Head of caudate nucleus (tissue), 42 donors: ENCODE measurements at regions not wholly inside any gene's neighbourhood (a gene's known extent, or its start where the extent isn't known, plus 50 kb on each side); places are given as distances from the start of the nearest gene placed in this dataset.

Experiments used
- DNase-seq, 42 donors: peaks; one replicate each; pipeline versions ENCODE4 v3.0.0 to v3.0.0-alpha.2; 2020 to 2021; ENCODE audit warnings: mixed read lengths in 7 of 42
- intact Hi-C: fragments of 100-400 bp; cut with DNase I; formaldehyde crosslinking; loops from one replicate; pipeline ENCODE4 v1.15.0; 2022

GRCh38 chr15:70440416-70441138, 322.8 kb downstream of the UACA start:
- intact Hi-C loops, result no loop called here
- DNase-seq, result no peak

DNA sequence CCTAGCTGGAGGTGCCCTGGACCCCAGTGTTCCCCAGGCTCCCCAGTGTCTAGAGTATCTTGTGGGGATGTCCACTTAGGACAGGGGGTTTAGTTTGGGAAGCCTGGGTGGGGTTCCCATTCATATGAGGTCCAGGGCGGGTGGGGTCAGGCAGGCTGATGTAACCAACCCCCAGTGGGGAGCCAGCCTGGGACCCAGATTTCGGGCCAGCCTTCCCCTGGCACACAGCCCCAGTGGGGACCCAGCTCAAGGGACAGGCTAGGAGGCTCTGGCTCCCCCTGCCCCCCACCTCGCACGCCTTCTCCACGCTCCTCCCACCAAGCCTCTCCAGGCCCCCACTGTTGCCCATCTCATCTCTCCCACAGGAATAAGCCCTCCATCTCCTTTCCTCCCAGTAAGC, 323.5 kb downstream of the UACA start:
- no peak for DNase-seq
- intact Hi-C loops, result no loop called here

- DNase-seq, result no peak
- intact Hi-C loops, result no loop called here
These were observed 324.0 kb downstream of the UACA start for GRCh38 chr15:70439304-70439877.

DNA sequence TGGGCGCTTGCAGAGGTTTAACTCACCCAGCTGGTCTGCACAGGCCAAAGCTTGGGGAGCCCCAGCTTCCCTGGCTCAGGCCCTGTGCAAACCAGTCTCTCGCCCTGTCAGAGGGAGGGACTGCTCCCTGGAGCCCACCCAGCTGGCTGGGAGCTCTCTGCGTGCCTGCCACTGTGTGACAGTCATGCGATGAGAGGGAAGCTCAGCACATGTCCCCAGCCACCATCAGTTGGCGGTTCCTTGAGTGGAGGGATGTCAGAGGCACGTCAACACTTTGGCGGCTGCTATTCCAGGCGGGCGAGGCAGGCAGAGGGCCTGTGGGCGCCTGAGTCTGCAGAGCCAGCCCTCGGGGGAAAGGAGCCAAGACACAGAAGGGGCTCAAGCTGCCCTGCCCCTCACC, 324.6 kb downstream of the UACA start:
- intact Hi-C loops, result no loop called here
- no peak for DNase-seq

DNA sequence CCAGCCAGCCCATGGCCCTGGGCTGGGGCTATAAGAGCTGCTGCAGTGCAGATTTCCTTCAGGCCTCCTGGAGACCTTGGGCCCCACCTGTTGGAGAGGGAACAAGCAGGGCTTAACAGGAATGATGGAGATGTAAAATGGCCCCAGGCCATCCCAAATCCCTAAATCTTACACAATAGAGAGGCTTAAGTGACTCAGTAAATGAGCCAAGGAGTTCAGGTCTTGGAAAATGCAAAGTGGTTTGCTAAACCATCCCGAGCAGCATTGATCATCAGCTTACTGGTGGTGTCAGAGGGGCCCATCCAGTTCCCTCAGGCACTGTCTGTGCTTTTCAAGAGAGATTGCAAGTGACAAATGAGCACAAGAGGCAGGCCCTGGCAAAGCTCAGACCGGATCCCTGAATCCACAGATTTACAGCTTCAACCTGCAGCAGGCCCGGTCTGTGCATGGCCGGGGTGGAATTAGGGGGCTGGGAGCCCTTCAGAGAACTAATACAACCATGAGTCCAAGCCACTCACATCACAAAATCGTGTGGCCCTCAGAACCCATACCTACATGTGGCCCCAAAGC, 325.4 kb downstream of the UACA start:
- no peak for DNase-seq
- intact Hi-C loops, result no loop called here

- intact Hi-C loops, result no loop called here
- DNase-seq, result no peak
These were observed 326.3 kb downstream of the UACA start for GRCh38 chr15:70437089-70437488.

- peak in 1 of 42 donors; percentile 12 for DNase-seq
- intact Hi-C loops, result no loop called here
These were observed 326.9 kb downstream of the UACA start for GRCh38 chr15:70436428-70436827.

DNA sequence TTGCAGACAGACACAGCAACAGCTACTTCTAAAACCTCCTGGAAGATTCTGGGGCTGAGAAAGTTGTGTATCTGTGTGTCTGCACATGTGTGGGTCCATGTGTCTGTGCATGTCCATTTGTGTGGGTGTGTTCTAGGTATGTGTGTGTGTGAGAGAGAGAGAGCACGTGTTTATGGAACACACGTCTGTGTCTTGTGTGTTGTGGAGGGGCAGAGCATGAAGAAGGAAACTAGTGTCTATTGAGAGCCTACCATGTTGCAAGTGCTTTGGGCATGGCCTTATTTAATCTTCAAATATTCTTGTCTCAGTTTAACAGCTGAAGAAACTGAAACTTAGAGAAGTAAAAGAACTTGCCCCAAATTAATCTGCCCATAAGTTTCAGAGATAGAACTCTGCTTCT, 327.5 kb downstream of the UACA start:
- DNase-seq, result no peak
- intact Hi-C loops, result no loop called here

DNA sequence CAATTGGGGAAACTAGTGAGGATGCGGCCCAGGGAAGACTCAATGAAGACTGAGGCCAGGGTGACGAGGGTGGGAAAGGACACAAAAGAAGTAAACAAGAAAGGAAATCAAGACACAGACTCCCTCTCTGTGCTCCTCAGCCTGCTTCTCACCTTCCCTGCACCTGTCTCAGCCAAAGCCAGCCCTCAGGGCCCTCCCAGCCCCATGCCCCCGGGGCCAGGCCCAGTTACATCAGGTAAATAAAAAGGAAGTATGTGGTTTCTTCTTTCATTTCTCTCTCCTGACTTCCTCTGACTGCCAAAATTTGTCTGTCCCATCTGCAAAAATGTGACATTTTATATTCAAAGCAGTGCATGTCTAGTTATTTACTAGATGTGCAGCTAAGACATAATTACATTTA, 328.0 kb downstream of the UACA start:
- intact Hi-C loops, result no loop called here
- DNase-seq, result no peak

GRCh38 chr15:70433586-70434324, 329.6 kb downstream of the UACA start:
- DNase-seq, result no peak
- intact Hi-C loops, result no loop called here

DNA sequence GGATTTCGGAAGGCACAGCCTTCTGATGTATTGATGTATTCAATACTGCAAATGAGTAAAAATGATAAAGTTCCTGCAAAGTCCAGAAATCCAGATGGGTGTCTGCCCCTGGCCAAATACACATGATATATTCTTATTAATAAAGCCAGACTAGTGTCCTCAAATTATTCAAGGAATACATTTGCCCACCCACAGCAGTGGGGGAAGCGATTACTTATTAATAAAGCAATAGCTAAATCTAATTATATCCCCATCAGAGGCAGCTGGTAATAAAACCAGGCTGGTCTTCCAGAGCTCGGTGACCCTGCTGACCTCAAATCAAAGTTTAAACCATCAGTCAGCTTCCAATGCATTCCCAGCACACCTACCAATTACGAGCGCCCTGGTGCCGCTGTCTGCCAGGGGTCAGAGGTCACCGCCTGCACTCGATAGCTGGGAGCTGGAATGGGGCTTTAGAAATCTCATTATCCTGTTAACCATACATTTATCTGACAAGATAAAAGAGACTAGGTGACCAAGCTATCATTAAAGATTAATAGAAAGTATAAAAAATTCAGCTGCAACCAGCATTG, 330.3 kb downstream of the UACA start:
- intact Hi-C loops, result no loop called here
- no peak for DNase-seq

DNA sequence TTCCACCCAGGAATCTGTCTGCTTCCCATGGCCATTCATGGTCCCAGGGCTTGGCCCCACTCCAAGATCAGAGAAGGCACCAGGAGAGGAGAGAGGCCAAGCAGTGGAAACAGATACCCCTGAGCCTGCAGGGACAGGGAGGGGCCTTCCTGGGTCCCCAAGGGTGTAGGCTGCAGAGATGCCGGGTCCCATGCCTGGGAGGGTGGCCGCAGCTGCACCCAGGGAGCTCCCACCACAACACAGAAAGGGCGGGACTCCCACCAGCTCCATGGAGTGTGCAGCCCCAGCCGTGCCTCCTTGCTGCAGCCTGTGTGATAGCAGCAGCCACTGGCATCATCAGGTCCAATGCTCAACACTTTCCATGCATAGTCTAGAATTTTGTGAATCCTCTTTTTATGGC, 331.5 kb downstream of the UACA start:
- intact Hi-C loops, result no loop called here
- no peak for DNase-seq

DNA sequence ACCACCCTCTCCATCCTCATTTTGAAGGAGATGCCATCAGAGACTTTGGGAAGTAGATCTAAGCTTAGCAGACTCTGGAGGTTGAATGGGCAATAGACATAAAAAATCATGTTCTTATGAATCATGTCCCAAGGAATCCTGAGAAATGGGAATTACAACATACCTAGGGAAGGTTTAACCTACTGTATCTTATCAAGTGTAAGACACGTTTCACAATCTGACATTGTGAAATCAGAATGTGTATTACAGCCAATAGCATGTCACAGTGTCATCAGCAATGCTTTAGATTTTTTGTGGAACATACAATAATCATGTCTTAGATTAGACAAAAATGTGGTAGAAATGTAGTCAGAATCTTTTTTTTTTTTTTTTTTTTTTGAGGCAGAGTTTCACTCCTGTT, 332.4 kb upstream of the TLE3 start:
- DNase-seq, result no peak
- intact Hi-C loops, result no loop called here

GRCh38 chr15:70429056-70429722, 331.5 kb upstream of the TLE3 start:
- DNase-seq, result no peak
- intact Hi-C loops, result no loop called here

- intact Hi-C loops, result no loop called here
- no peak for DNase-seq
These were observed 330.6 kb upstream of the TLE3 start for GRCh38 chr15:70428211-70428822.

DNA sequence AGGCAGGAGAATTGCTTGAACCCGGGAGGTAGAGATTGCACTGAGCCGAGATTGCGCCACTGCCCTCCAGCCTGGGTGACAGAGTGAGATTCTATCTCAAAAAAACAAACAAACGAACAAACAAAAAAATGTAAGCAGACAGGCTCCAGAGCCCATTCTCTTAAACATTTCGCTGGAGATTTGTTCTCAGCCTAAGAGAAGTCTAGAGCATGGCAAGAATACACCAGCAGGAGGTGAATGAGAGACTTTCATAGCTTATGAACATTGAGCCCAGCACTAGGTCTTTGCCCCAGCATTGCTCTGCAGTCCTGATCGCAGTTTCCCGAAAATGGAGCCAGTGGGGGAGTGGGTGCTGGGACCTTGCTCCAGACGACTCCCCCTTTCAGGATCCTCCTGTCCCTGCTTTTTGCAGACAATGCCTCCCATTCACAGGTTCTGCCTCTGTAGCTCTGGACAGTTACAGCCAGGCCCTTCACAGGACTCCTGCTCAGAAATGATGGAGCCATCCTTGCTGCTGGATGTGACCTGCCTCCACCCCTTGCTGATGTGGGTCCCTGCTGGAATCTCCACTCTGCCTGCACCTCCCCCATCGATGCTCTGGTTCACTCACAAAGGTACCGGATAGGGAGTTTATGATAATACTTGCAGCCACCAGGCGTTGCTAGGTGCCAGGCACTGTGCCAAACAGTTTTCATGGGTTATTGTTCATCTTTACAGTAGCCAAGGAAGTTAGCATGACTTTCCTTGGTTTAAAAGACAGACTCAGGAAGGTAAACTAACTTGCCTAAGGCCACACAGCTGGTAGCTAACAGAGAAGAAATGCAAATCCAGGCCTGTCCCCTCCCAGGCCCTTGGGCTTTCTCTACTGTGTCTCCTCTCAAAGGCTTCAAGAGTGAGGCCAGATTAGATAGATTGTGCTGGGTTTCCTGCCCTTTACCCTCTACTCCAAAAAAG, 329.7 kb upstream of the TLE3 start:
- no peak for DNase-seq
- intact Hi-C loops, result no loop called here

GRCh38 chr15:70426096-70426821, 328.5 kb upstream of the TLE3 start:
- intact Hi-C loops, result no loop called here
- no peak for DNase-seq
